H1 (cell line): ENCODE measurements at regions not wholly inside any gene's neighbourhood (a gene's known extent, or its start where the extent isn't known, plus 50 kb on each side); places are given as distances from the start of the nearest gene placed in this dataset.

ENCODE experiments used
- POLR2A ChIP-seq, 2 experiments: IDR thresholded peaks; 1 replicate in 1 of 2; 2 replicates in 1 of 2; pipeline ENCODE4 v1.6.1; 2011; ENCODE audit warnings: low read depth in 2 of 2, low read length in 2 of 2, mild to moderate bottlenecking in 2 of 2; ENCODE audit errors: control extremely low read depth in 1 of 2
- RAD21 ChIP-seq, 2 experiments: IDR thresholded peaks in 1 of 2; conservative IDR thresholded peaks in 1 of 2; 2 replicates each; pipeline ENCODE4 v1.6.1; 2011; ENCODE audit warnings: low read depth in 2 of 2, low read length in 2 of 2, improper control_type of control experiment in 1 of 2, inconsistent platforms in 1 of 2, mild to moderate bottlenecking in 1 of 2, moderate library complexity in 1 of 2
- YY1 ChIP-seq: IDR thresholded peaks from 2 replicates; pipeline ENCODE4 v1.6.1; 2011; ENCODE audit warnings: low read depth, mild to moderate bottlenecking, low read length
- ZNF274 ChIP-seq: IDR thresholded peaks from 2 replicates; pipeline ENCODE4 v1.7.0; 2012; ENCODE audit warnings: low read length, borderline replicate concordance; ENCODE audit errors: extremely low read depth
- TF ChIP-seq, protein P1 (sequence below), 3 experiments: IDR thresholded peaks; 1 replicate in 2 of 3; 2 replicates in 1 of 3; pipeline versions ENCODE4 v1.5.1 to v1.6.1; 2011; ENCODE audit warnings: low read length in 3 of 3, mild to moderate bottlenecking in 3 of 3, inconsistent platforms in 2 of 3, low read depth in 1 of 3, moderate library complexity in 1 of 3; ENCODE audit not compliant: insufficient read depth in 1 of 3; ENCODE audit errors: control extremely low read depth in 1 of 3

DNA sequence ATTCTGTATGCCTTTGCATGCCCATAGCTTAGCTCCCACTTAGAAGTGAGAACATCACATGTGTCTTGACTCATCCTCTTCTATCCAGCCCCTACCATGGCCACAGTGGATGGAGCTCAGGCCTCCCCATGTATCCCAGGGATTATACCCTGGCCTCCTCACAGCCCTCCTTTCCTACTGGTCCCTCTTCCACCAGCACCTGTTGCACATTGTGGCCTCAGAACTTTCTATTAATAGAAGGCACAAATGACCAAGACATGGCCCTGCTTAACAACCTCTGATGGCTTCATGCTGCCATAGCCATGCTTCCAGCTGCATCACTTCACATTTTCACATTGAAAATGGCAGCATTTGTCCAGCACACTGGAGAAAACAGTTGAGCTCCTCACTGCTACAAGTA, 315.4 kb downstream of the CDK5RAP2 start:
- TF ChIP-seq, protein P1, sequence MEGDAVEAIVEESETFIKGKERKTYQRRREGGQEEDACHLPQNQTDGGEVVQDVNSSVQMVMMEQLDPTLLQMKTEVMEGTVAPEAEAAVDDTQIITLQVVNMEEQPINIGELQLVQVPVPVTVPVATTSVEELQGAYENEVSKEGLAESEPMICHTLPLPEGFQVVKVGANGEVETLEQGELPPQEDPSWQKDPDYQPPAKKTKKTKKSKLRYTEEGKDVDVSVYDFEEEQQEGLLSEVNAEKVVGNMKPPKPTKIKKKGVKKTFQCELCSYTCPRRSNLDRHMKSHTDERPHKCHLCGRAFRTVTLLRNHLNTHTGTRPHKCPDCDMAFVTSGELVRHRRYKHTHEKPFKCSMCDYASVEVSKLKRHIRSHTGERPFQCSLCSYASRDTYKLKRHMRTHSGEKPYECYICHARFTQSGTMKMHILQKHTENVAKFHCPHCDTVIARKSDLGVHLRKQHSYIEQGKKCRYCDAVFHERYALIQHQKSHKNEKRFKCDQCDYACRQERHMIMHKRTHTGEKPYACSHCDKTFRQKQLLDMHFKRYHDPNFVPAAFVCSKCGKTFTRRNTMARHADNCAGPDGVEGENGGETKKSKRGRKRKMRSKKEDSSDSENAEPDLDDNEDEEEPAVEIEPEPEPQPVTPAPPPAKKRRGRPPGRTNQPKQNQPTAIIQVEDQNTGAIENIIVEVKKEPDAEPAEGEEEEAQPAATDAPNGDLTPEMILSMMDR (IDR thresholded peaks at IDR 0.05; ENCODE audit: control extremely low read depth in 1 of 3, insufficient read depth in 1 of 3, low read depth in 1 of 3, low read length in 3 of 3), result no peak
- TF ChIP-seq POLR2A (IDR thresholded peaks at IDR 0.05; ENCODE audit: control extremely low read depth in 1 of 2, low read depth in 2 of 2, low read length in 2 of 2) (no peak), YY1 (no peak), RAD21 (IDR thresholded peaks at IDR 0.05 in 1 of 2, conservative IDR thresholded peaks at IDR 0.05 in 1 of 2; ENCODE audit: low read depth in 2 of 2, low read length in 2 of 2) (no peak), ZNF274 (no peak)
